SK-N-SH treated with all-trans-retinoic acid at 6 μM for 48 hours (cell line): ENCODE measurements at regions not wholly inside any gene's neighbourhood (a gene's known extent, or its start where the extent isn't known, plus 50 kb on each side); places are given as distances from the start of the nearest gene placed in this dataset.

ENCODE experiments used
- ATAC-seq: fragments of 200-7000 bp; cut with Tn5 transposase; 3 replicates; pipeline ENCODE4 v1.9.1; 2020; ENCODE audit warnings: mild to moderate bottlenecking, moderate library complexity
- ARNTL ChIP-seq: fragments of 450-650 bp; formaldehyde crosslinking; IDR thresholded peaks from 2 replicates; pipeline ENCODE4 v1.5.0; 2020; ENCODE audit warnings: low read depth, mild to moderate bottlenecking, moderate library complexity, borderline replicate concordance
- BACH2 ChIP-seq: fragments of 250-450 bp; sonication (Bioruptor Pico); IDR thresholded peaks from 2 replicates; pipeline ENCODE4 v1.9.0; 2021; ENCODE audit warnings: mild to moderate bottlenecking, borderline replicate concordance
- CSDC2 ChIP-seq: fragments of 250-450 bp; sonication (Bioruptor Pico); IDR thresholded peaks from 2 replicates; pipeline ENCODE4 v1.5.0; 2020; ENCODE audit warnings: mild to moderate bottlenecking, moderate library complexity
- CSRNP3 ChIP-seq: fragments of 250-450 bp; sonication (Bioruptor Pico); IDR thresholded peaks from 2 replicates; pipeline ENCODE4 v1.5.1; 2021; ENCODE audit warnings: mild to moderate bottlenecking, moderate library complexity
- ESRRG ChIP-seq: fragments of 250-450 bp; sonication (Bioruptor Pico); IDR thresholded peaks from 2 replicates; pipeline ENCODE4 v1.6.1; 2021; ENCODE audit warnings: mild to moderate bottlenecking
- GLIS3 ChIP-seq: fragments of 250-450 bp; sonication (Bioruptor Pico); IDR thresholded peaks from 2 replicates; pipeline ENCODE4 v1.5.0; 2020; ENCODE audit warnings: mild to moderate bottlenecking, moderate library complexity
- ISL1 ChIP-seq: fragments of 250-450 bp; sonication (Bioruptor Pico); IDR thresholded peaks from 2 replicates; pipeline ENCODE4 v2.1.2; 2022; ENCODE audit warnings: mild to moderate bottlenecking, moderate library complexity
- OSR1 ChIP-seq: fragments of 250-450 bp; sonication (Bioruptor Pico); IDR thresholded peaks from 2 replicates; pipeline ENCODE4 v1.8.0; 2022; ENCODE audit warnings: moderate library complexity, mild to moderate bottlenecking, inconsistent platforms
- POU6F1 ChIP-seq: fragments of 250-450 bp; sonication (Bioruptor Pico); IDR thresholded peaks from 2 replicates; pipeline ENCODE4 v1.8.0; 2021; ENCODE audit warnings: low read depth, mild to moderate bottlenecking, moderate library complexity, borderline replicate concordance
- PPARA ChIP-seq: fragments of 250-450 bp; sonication (Bioruptor Pico); IDR thresholded peaks from 2 replicates; pipeline ENCODE4 v1.5.0; 2020; ENCODE audit warnings: mild to moderate bottlenecking, borderline replicate concordance
- RARB ChIP-seq: fragments of 250-450 bp; sonication (Bioruptor Pico); IDR thresholded peaks from 2 replicates; pipeline ENCODE4 v1.8.0; 2021; ENCODE audit warnings: mild to moderate bottlenecking, moderate library complexity
- SNAI2 ChIP-seq: fragments of 250-450 bp; sonication (Bioruptor Pico); IDR thresholded peaks from 2 replicates; pipeline ENCODE4 v1.5.0; 2020; ENCODE audit warnings: mild to moderate bottlenecking, moderate library complexity
- TCF4 ChIP-seq: fragments of 250-450 bp; sonication (Bioruptor Pico); IDR thresholded peaks from 2 replicates; pipeline ENCODE4 v1.8.0; 2021; ENCODE audit warnings: mild to moderate bottlenecking, moderate library complexity, borderline replicate concordance
- TOX ChIP-seq: fragments of 250-450 bp; sonication (Bioruptor Pico); IDR thresholded peaks from 2 replicates; pipeline ENCODE4 v1.8.0; 2021; ENCODE audit warnings: mild to moderate bottlenecking, moderate library complexity, borderline replicate concordance
- TSHZ2 ChIP-seq: fragments of 250-450 bp; sonication (Bioruptor Pico); IDR thresholded peaks from 2 replicates; pipeline ENCODE4 v1.5.0; 2020; ENCODE audit warnings: mild to moderate bottlenecking, moderate library complexity
- ZC3H10 ChIP-seq: fragments of 250-450 bp; sonication (Bioruptor Pico); IDR thresholded peaks from 2 replicates; pipeline ENCODE4 v1.5.1; 2021; ENCODE audit warnings: mild to moderate bottlenecking, moderate library complexity
- ZFP3 ChIP-seq: fragments of 250-450 bp; sonication (Bioruptor Pico); IDR thresholded peaks from 2 replicates; pipeline ENCODE4 v1.5.0; 2020; ENCODE audit warnings: mild to moderate bottlenecking, moderate library complexity
- ZFP30 ChIP-seq: fragments of 450-650 bp; formaldehyde crosslinking; IDR thresholded peaks from 2 replicates; pipeline ENCODE4 v1.5.0; 2022; ENCODE audit warnings: mild to moderate bottlenecking, moderate library complexity
- ZNF565 ChIP-seq: fragments of 450-650 bp; formaldehyde crosslinking; conservative IDR thresholded peaks from 2 replicates; pipeline ENCODE4 v1.5.0; 2020; ENCODE audit warnings: low read depth, mild to moderate bottlenecking, moderate library complexity
- ZNF70 ChIP-seq: fragments of 450-650 bp; formaldehyde crosslinking; IDR thresholded peaks from 2 replicates; pipeline ENCODE4 v1.5.0; 2020; ENCODE audit warnings: mild to moderate bottlenecking, moderate library complexity
- ZNF8 ChIP-seq: fragments of 450-650 bp; formaldehyde crosslinking; IDR thresholded peaks from 2 replicates; pipeline ENCODE4 v1.5.0; 2020; ENCODE audit warnings: mild to moderate bottlenecking, moderate library complexity
- TF ChIP-seq, protein P1 (sequence below): fragments of 250-450 bp; sonication (Bioruptor Pico); IDR thresholded peaks from 2 replicates; pipeline ENCODE4 v1.8.0; 2020; ENCODE audit warnings: mild to moderate bottlenecking, moderate library complexity, borderline replicate concordance

DNA sequence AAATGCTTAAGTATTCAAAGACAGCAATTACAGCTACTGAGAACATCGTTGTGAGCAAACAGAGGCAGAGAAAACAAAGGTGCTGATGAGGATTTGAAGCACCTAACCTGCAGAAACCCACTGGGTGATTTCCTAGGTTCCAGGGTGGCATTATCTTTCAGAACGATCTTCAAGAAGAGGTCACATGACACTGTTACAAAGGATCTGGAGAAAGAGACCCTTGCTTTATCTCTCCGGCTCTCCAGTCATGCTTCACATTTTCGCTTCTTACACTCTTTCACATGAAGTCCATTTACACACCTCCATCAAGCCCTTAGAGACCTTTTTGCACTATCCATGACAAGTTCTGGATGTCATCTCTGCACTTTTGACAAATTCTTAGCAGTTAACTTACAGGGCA lies 70.8 kb downstream of the GOLGA8B start:
- no peak for ATAC-seq
- TF ChIP-seq ZFP30 (CRISPR knock-in tag) (no peak), CSRNP3 (no peak), GLIS3 (CRISPR knock-in tag) (no peak), SNAI2 (no peak), RARB (no peak), TOX (CRISPR knock-in tag) (no peak), OSR1 (CRISPR knock-in tag) (no peak), ZC3H10 (CRISPR knock-in tag) (no peak), TSHZ2 (CRISPR knock-in tag) (no peak), POU6F1 (no peak), TCF4 (CRISPR knock-in tag) (no peak), CSDC2 (CRISPR knock-in tag) (no peak), ZNF565 (no peak), ESRRG (CRISPR knock-in tag) (no peak), PPARA (CRISPR knock-in tag) (no peak), BACH2 (no peak), ISL1 (CRISPR knock-in tag) (no peak)
- TF ChIP-seq, protein P1, sequence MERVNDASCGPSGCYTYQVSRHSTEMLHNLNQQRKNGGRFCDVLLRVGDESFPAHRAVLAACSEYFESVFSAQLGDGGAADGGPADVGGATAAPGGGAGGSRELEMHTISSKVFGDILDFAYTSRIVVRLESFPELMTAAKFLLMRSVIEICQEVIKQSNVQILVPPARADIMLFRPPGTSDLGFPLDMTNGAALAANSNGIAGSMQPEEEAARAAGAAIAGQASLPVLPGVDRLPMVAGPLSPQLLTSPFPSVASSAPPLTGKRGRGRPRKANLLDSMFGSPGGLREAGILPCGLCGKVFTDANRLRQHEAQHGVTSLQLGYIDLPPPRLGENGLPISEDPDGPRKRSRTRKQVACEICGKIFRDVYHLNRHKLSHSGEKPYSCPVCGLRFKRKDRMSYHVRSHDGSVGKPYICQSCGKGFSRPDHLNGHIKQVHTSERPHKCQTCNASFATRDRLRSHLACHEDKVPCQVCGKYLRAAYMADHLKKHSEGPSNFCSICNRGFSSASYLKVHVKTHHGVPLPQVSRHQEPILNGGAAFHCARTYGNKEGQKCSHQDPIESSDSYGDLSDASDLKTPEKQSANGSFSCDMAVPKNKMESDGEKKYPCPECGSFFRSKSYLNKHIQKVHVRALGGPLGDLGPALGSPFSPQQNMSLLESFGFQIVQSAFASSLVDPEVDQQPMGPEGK (CRISPR knock-in tag): no peak
- TF ChIP-seq, all 23 proteins: peak for 0

- TF ChIP-seq SNAI2: no peak
- TF ChIP-seq ZFP3 (CRISPR knock-in tag): no peak
- no peak for TF ChIP-seq ZC3H10 (CRISPR knock-in tag)
- no peak for TF ChIP-seq BACH2
- TF ChIP-seq ZNF8: no peak
- TF ChIP-seq ISL1 (CRISPR knock-in tag): no peak
- TF ChIP-seq CSDC2 (CRISPR knock-in tag): no peak
- TF ChIP-seq TSHZ2 (CRISPR knock-in tag): no peak
- no peak for TF ChIP-seq CSRNP3
- TF ChIP-seq TCF4 (CRISPR knock-in tag): no peak
- no peak for TF ChIP-seq ZNF70 (CRISPR knock-in tag)
- no peak for TF ChIP-seq ARNTL
- TF ChIP-seq PPARA (CRISPR knock-in tag): no peak
- TF ChIP-seq OSR1 (CRISPR knock-in tag): no peak
- no peak for TF ChIP-seq TOX (CRISPR knock-in tag)
- 0 out of 3 replicates have a peak, but pooled peaks have one; percentile 28 for ATAC-seq
Observed at GRCh38 chr15:34501131-34501530, 63.5 kb upstream of the GOLGA8A start.
